Stimulated activated CD4-positive, alpha-beta T cell treated with anti-CD3 and anti-CD28 coated beads, Interleukin-15, amount 100 ng/mL, for 48 hours (primary cell): ENCODE measurements at regions not wholly inside any gene's neighbourhood (a gene's known extent, or its start where the extent isn't known, plus 50 kb on each side); places are given as distances from the start of the nearest gene placed in this dataset.

Source experiments
- DNase-seq, 2 donors: peaks; one replicate each; pipeline ENCODE4 v3.0.0-alpha.2; 2020; ENCODE audit warnings: low read depth in 2 of 2

DNA sequence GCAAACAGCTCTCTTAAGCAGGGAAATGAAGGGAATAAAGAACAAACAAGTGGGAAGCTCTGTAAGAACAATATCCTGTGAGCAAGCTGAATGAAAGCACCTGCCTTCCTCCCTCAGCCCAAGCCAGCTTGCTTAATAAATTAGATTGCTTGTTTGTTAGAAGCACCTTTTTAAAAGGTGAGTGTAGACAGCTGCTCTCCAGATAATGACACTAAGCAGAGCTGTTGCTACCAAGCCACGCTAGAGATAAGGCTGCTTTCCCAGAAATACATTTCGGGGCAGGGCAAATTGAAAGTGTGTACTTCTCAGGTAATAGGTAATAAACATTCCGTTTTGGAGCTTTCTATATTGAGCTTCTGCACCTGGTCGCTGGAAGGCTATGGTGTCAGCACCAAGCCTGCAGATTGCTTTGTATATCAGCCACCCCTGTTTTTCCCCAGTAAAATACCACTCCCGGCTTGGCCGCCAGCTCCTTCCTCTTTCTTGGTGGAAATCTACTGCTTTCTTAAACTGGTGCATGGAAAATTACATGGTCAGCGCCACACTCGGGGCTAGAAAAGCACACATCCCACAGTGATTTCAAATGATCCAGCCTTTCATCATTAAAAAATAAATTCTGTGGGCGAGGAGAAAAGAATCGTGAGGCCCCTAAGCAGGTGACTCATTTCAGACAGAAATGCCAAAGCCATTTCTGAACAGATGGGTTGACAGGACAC is 151.3 kb downstream of the ETS2 start:
- DNase-seq = no peak

DNA sequence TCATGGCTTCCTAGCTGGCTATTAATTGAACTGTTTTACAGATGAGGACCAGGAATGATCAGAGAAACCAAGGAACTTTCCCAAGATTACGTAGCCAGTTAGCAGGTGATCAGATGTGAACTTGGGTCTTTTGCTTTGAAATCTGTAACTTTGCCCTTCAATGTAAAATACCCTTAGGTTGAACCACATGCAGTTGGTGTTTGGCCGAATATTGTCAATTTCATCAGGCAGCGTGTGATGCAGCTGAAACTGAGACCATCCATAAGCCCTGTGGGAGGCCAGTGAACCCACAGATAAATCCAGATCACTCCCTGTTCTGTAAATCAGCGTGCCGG is 150.8 kb downstream of the ETS2 start:
- DNase-seq = no peak

DNA sequence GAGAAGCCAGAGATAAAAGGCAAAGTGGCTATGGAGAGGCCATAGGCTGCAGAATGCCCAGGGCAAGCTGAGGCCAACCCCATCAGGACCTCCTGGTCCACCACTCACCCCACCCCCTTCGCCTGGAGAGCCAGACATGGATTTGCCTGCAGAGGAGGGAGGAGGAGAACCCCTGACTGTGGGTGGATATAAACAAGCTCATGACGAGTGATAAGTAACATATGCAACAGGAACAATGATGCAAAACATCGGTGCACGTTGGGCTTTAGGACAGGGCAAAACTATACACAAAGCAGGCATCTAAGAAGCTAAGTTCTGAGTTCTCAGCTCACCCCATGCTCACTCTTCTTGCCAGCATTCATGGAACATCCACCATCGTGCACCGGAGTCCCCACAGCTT is 150.3 kb downstream of the ETS2 start:
- no peak for DNase-seq

DNA sequence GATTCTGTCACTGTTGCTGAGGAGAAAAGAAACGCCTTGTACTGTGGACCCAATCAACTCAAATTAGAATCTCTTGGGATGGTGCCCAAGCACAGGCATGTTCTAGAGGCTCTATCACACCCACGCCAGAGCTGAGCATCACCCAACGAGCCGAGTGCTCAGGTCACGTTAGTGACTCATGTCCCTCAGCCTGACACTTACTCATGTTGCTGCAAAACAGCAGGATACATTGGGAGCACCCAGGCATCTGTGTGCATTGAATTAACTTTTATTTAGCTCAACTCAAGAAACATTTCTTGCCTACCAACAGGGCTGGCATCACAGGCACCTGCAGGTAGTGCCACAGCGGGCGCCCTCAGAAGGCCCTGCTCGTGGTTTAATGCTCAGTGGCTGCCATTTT is 149.8 kb downstream of the ETS2 start:
- no peak for DNase-seq

DNA sequence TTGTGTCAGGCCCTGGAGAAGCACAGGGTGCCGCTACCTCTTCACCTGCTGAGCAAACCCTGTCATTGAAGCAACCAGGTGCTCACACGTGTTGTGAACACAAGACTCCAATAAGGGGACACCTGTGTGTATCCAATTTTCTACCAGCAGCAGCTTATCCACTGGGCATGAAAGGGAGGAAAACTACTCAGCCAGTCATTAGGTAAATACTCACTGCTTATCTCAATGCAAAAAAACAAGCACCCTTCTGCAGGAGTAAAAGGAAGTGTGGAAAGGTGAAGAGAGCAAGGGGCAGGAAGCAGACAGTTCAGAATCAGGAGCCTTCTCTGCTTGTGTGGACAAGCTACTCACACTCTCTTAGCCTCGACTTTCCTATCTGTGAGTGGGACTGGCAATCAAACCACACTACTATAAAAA is 148.9 kb downstream of the ETS2 start:
- no peak for DNase-seq

DNA sequence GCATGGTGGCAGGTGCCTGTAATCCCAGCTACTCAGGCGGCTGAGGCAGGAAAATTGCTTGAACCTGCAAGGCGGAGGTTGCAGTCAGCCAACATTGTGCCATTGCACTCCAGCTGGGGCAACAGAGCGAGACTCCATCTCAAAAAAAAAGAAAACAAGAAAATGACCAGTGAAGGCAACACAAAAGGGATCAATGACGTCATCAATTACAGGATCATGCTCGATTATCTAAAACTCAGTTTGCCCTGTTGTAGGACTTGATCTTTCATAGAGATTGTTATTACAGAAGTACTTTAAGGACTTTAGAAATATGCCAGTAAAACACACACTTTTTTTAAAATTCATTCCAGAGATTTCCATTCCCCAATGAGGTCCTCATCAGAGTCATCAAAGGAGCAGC is 147.8 kb downstream of the ETS2 start:
- DNase-seq = no peak

DNA sequence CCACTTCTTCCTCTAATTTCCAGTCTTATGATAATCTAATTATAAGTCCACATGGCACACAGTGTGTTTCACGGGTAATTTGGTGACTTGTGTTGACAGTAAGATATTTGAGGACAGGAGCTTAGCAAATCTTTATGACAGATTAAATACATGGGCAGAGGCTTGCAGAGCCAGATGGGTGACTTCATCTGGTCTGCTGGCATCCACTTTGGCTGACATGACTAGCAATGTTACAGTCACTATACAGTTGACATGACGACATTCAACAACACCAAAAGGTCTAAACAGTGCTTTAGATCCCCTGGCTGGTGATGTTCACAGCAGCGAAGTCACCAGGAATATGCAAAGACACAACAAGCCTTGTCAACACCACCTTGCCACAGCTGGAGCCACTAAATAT is 147.2 kb downstream of the ETS2 start:
- DNase-seq = no peak

DNA sequence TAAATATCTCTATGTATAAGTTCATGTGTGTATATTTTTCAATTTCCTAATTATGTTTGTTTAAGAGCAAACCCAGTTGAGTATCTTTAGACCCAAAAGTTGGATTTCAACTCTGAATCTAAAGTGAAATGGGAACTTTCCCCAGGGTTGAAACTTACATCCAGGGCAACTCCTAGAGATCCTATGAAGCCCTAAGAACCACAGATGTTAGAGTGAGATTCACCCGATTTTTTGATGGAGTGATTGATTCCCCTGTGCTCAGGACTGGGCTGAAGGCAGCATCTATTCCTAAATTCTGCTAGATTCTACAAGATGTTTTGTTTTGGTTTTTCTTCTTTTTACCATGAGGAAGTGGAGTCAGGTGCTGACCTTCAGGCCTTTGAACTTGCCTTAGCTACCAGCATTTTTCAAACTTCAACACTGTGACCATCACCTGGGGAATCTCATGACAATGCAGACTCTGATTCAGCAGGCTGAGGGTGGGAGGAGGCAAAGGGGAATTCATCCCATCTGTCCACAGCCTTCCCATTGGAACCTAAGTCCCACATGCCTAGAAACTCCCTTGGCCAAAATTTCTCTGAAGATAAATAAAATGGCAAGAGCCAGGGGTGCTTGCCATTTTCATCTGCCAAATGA is 145.5 kb downstream of the ETS2 start:
- DNase-seq = no peak

DNA sequence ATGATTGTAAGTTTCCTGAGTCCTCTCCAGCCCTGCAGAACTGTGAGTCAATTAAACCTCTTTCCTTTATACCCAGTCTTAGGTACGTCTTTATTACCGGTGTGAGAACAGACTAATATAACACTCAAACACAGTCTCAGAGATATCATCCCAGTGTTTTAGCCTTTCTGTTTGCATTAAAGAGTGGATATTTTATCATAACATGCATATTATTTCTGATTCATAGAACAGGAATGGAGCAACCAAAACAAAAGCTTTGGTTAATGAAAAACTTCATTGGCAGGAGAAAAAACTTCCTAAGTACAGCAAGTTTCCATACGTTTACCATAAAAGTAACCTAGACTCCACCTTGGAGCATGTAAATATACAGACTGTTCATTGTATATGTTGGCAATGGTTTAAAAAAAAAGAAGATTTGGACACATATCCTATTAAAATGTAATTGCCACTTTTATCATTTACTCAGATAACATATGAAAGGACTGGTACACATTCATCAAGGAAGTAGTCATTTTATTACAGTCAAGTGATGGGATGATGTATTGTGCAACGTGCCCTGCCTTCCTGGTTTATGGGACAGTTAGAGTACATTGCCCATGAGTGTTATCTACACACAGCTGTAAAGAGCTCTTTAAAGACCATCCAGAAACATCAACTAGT is 144.8 kb downstream of the ETS2 start:
- no peak for DNase-seq

DNA sequence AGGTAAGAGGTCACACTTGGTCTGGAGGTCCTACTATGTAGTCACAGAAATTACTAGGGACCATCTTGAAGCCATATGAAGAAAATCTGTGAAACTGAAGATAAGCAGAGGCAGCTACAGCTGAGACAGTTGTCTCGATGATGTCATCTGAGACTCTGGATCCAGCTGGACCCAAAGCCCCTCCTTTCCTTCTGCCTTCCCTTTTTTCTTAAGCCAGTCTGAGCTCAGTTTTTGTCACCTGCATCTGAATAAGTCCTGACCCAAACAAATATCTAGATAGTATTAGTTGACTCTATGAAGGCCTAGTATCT is 143.3 kb downstream of the ETS2 start:
- DNase-seq = no peak

DNA sequence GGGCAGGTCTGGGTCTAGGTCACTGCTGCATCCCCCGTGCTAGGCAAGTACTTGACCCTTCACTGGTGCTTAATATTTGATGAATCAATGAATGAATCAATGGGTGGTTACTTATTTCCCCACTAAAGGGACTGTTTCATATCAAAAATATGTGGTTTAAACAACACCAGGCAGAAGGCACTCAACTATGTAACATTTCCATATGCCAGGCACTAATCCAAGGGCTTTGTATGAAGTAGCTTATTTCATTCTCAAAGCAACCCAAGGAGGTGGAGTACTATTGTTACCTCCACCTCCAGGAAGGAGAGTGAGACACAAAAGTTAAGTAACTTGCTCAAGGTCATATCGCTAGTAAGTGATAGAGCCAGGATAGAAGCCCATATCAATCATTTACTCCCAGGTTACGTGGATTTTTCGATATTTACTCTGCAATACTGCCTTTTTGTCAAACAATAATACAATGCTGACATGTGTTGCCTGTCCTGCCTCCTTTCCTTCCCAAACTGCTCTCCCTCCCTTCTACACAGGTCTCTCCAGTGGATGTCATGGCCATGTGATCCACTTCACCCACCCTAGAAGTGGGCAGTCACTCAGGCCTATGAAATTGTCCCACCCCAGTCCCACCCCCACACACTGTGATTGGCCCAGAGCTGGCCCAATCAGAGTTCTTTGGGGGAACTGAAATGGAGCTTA is 142.8 kb downstream of the ETS2 start:
- no peak for DNase-seq

DNA sequence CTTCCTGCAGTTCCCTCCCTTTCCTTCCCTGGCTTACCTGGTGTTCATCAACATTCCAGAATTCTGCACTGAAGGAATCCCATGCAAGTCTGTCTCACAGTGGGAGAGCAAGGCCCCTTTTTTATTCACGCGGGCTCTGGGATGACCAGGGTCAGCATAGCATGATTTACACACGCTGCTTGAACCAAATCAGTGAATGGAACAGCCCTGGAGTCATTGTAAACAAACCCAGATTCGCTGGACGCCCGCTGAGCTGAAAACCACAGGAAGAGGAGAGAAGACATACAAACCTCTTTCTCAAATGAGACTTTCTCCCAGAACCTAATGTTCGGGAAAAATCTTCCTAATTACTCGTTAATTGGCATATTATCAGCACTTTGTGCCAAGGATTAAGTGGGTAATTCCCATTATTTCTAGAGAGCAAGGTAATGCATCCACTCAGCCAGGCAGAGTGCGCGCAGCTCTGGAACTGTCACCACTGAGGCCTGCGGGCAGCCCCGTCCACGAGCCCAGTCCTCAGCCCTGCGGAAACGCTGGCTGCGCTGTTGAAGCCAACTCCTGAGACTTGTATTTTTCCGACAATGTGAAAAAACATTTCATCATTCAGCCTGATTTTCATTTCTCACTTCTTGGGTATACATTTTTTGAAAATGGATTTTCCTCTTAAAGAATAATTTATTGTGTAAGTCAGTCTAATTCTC is 140.0 kb downstream of the ETS2 start:
- DNase-seq = no peak

DNA sequence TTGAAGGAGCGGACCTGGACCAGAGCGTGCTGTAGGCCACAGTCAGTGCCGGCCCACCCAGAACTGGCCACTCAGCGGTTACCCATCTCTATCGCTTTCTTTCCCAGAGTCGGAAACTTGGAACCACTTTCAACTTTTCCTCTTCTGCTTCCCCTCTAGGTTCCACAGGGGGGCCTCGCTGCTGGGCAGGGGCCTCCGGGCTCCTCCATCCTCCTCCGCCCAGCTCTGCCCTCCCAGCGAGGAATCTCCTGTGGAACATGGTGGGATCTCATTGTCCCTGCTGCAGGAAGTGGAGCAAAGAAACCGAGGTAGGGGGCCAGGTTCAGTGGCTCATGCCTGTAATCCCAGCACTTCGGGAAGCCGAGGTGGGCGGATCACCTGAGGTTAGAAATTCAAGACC is 139.2 kb downstream of the ETS2 start:
- DNase-seq = no peak

DNA sequence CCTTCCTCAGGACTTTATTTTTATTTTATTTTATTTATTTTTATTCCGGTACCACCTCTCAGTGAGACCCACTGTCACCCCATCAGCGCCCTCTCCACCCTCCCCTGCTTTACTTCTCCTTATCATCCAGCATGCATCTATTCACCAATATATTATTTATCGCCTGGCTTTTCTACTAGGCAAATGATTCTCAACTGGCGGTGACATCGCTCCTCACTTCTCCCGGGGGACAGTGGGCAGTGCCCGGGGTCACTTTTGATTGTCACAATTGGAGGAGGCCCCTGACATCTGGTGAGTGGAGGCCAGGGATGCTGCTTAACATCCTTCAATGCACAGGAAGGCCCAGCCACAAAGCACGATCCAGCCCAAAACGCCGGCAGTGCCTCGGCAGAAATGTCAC is 138.7 kb downstream of the ETS2 start:
- DNase-seq = no peak

DNA sequence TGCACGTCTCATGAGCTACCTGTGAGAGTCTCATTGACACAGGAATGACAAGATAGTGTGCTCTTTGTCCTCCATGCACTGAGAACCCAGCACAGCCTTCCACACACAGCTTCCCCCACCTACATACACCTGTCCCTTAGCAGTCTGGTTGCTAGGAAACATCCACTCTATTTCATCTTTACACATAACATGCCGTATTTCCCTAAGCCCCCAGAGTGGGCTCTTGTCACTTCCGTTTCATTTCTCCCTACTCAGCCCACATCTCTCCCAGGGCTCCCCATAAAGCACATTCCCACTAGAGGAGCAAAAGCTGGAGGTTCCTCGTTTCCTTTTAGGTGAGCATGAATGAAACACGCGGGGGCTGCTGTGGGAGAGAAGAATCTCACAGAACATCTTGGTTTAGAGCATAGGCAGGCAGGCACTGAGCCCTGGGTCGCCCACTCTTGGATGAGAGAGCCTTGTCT is 137.1 kb downstream of the ETS2 start:
- DNase-seq = no peak

DNA sequence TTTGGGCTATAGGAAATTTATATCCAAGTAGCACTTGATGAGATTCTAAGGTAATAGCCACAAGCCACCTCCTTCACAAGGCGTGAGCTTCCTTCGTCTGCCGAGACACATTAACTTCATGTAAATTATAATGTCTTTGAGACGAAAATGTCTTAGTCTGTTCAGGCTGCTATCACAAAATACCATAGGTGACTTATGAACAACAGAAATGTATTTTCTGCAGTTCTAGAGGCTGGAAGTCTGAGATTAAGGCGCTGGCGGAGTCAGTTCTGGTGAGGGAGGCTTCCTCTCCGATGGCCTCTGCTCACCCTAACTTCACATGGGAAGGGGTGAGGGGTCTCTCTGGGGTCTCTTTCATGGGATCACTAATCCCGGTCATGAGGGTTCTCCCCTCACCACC is 133.0 kb downstream of the ETS2 start:
- no peak for DNase-seq

DNA sequence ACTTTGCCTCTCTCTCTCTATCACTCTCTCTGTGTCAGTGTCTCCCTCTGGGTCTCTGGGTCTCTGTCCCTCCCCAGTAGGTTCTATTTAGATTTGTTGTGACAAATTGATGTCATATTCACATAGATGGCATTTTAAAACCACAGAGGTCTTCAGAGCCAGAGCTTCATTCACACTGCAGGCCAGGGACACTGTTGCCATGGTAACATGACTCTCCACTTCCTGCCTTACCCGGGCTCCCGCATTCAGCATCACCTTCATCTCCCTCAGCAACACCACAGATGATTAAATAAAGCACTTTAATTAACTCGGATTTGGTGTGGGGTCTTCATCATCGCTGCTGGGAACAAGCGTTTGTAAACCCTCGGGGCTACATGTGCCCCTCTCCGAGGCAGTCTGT is 132.6 kb downstream of the ETS2 start:
- DNase-seq = no peak

DNA sequence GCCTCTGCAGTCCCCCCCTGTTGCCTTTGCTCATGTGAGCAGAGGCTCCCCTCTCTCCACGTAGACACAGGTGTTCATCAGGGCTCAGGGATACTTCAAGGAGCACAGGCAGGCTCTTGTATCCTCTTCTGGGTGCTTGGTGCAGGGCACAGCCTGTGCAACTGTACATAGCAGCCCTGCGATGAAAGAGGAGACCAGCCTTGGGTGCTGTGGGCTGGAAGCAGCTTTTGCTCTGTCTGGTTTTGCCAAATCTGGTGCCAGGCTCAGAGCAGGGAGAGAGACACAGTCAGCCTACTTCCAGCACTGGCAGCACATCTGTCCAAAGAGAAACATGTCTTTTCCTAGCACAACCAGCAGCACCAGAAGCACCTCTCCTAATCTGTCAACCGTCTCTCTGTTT is 132.1 kb downstream of the ETS2 start:
- no peak for DNase-seq

DNA sequence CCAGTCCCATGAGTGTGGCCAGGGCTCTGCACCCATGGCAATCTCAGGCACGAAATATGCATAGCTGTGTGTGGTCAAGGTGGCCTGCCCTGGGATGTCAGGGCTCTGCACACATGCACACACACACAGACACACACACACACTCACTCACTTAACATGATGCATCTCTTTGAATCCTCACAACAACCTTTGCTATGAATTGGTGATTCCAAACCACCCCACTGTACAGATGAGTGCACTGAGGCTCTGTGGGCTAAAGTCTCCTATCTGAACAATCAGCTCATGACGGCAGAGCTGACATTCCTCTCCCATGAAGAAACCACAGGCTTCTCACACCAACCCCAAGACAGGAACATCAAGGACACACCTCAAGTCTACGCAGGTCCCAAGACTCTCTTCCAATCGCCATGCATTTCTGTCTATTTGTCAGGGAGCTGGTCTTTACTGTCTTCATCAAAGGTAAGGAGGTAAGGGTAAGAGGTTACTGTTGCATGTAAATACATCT is 131.6 kb downstream of the ETS2 start:
- no peak for DNase-seq

DNA sequence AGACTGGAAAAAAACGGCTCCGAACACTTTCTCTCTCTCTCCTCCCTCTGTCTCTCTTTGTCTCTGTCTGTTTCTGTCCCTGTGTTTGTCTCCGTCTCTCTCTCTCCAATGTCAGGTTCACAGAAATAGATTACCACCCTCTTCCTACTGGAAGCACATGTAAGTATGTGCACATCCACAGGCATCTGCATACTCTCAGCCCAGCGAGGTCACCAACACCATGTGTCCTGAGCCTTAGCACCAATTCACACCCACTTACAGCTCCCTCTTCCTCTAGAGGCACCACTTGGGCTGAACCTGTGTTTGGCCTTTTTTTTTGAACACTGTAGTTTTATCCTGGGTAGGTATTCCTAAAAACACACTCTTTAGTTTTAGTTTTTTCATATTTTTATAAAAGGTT is 130.5 kb downstream of the ETS2 start:
- no peak for DNase-seq

DNA sequence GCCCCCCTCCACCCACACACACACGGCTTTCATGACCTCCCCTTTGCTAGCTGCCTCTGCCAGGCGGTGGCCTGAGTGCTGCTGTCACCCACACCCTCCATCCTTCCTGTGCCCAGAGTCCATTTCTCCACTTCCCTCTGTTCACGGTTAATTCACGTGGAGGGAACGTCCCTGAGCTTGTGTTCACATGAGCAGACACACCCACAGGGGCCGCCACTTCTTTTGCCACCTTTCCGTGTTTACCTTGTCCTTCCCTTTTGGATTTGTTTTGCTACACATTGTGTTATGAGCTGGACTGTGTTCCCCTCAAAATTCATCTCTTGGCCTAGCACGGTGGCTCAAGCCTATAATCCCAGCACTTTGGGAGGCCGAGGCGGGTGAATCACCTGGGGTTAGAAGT is 128.0 kb downstream of the ETS2 start:
- no peak for DNase-seq

DNA sequence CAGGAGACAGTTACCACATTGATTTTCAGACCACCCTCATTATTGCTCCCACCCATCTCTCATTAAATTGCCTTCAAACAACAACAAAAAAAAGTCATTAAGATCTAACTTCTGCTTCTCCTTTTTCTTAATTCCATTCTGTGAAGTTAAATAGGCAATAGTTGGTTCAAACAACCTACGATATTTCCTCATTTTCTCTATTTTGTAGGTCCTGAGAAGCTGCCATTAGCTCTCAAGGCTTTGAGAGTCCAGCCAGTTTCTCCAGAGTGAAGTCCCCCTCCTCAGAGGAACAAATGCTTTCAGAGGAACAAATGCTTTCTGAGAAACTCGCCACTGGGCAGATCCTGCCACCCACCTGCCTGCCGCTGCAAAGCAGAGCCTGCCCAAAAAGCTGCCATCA is 125.6 kb downstream of the ETS2 start:
- no peak for DNase-seq
